K562 (cell line): ENCODE measurements at regions not wholly inside any gene's neighbourhood (a gene's known extent, or its start where the extent isn't known, plus 50 kb on each side); places are given as distances from the start of the nearest gene placed in this dataset.
A peak's percentile ranks its signal among the peaks of the same experiment; 100 is the strongest.

Experiments
- ATAC-seq: fragments of 200-7000 bp; cut with Tn5 transposase; 3 replicates; pipeline ENCODE4 v1.9.1; 2020; ENCODE audit warnings: moderate library complexity
- BruUV-seq: library from RNA; stranded (reverse); fragments of 400-500 nt; replicated peaks from 2 replicates; lab custom pipeline; 2021; lab: Mats Ljungman, UMichigan
- CTCF ChIA-PET: fragments of 300-600 bp; formaldehyde crosslinking; extraction: SDS; loops from one replicate; lab custom pipeline; 2021; ENCODE audit warnings: low intra/inter-chr PET ratio; lab: Yijun Ruan, JAX
- POLR2A ChIA-PET: fragments of 300-600, 350-650 bp; sonication (Branson Sonifier 250); formaldehyde crosslinking; extraction: SDS; loops from one replicate; lab custom pipeline; 2021; ENCODE audit warnings: antibody characterized with exemption, inconsistent platforms; lab: Yijun Ruan, JAX
- DNase-seq, 4 experiments: peaks; one replicate each; pipeline versions ENCODE4 v3.0.0 to v3.0.0-alpha.2; 2011 to 2018; ENCODE audit warnings: low spot score in 3 of 4, mixed read lengths in 3 of 4; ENCODE audit errors: extremely low read depth in 1 of 4
- FAIRE-seq: peaks from 2 replicates; lab custom pipeline; 2011; peaks lifted over from hg19 to GRCh38; lab: Jason Lieb, UNC
- H2AFZ ChIP-seq: 2 replicates; pipeline ENCODE4 v1.6.0; 2011; ENCODE audit warnings: low read depth, low read length, control low read depth, inconsistent platforms
- H3K27ac ChIP-seq: fragments of 200-600 bp; 3 replicates; pipeline ENCODE4 v1.8.0; 2011; ENCODE audit warnings: low read depth, mild to moderate bottlenecking, control low read depth, inconsistent platforms, low read length, moderate library complexity, mixed read lengths; ENCODE audit errors: extremely low read depth
- H3K27me3 ChIP-seq, 2 experiments: fragments of 300-600 bp in 1 of 2; 2 replicates in 1 of 2; 3 replicates in 1 of 2; pipeline versions ENCODE4 v1.6.0 to v1.8.0; 2011; ENCODE audit warnings: inconsistent platforms in 2 of 2, low read length in 2 of 2, mild to moderate bottlenecking in 1 of 2, mixed read lengths in 1 of 2, moderate library complexity in 1 of 2; ENCODE audit not compliant: control insufficient read depth in 2 of 2, insufficient read depth in 2 of 2
- H3K36me3 ChIP-seq: fragments of 300-600 bp; 3 replicates; pipeline ENCODE4 v1.8.0; 2011; ENCODE audit warnings: mild to moderate bottlenecking, low read length, inconsistent platforms; ENCODE audit not compliant: control insufficient read depth, insufficient read depth
- H3K4me1 ChIP-seq, 2 experiments: fragments of 200-600 bp in 1 of 2; replicated peaks in 1 of 2; 2 replicates in 1 of 2; 3 replicates in 1 of 2; pipeline versions ENCODE4 v1.5.1 to v1.8.0; 2011; ENCODE audit warnings: inconsistent platforms in 2 of 2, low read length in 2 of 2, mild to moderate bottlenecking in 1 of 2, mixed read lengths in 1 of 2, moderate library complexity in 1 of 2; ENCODE audit not compliant: control insufficient read depth in 2 of 2, insufficient read depth in 2 of 2
- H3K4me2 ChIP-seq: 2 replicates; pipeline ENCODE4 v1.6.1; 2011; ENCODE audit warnings: low read length, control low read depth, inconsistent platforms, mixed read lengths; ENCODE audit not compliant: insufficient read depth
- H3K4me3 ChIP-seq: fragments of 200-600 bp; sonication (generic), shearing (Covaris generic); 2 replicates; pipeline ENCODE4 v1.5.1; 2016; ENCODE audit warnings: control low read depth, inconsistent platforms
- H3K79me2 ChIP-seq: fragments of 200-600 bp; 3 replicates; pipeline ENCODE4 v1.8.0; 2011; ENCODE audit warnings: low read length, inconsistent platforms; ENCODE audit not compliant: control insufficient read depth, insufficient read depth
- H3K9ac ChIP-seq, 2 experiments: 2 replicates each; pipeline versions ENCODE4 v1.6.0 to v1.6.1; 2011; ENCODE audit warnings: low read depth in 2 of 2, low read length in 2 of 2, control low read depth in 1 of 2, inconsistent platforms in 1 of 2, mild to moderate bottlenecking in 1 of 2, mixed read lengths in 1 of 2; ENCODE audit not compliant: insufficient read depth in 1 of 2
- H3K9me1 ChIP-seq: one replicate; pipeline ENCODE4 v1.6.0; 2011; ENCODE audit warnings: inconsistent platforms, mild to moderate bottlenecking, low read length, moderate library complexity; ENCODE audit not compliant: control insufficient read depth, insufficient read depth
- H3K9me3 ChIP-seq: replicated peaks from 2 replicates; pipeline ENCODE4 v1.5.1; 2011; ENCODE audit warnings: low read depth, low read length, inconsistent platforms; ENCODE audit not compliant: control insufficient read depth, insufficient read depth
- H4K20me1 ChIP-seq: replicated peaks from 2 replicates; pipeline ENCODE4 v1.6.1; 2011; ENCODE audit warnings: low read length, inconsistent platforms, mixed read lengths; ENCODE audit not compliant: control insufficient read depth, insufficient read depth
- GTF2E2 ChIP-seq: fragments of 200-800 bp; sonication (Bioruptor generic); IDR thresholded peaks from 2 replicates; pipeline ENCODE4 v1.6.1; 2016; ENCODE audit warnings: missing genetic modification characterization, missing compliant biosample characterization
- MEF2D ChIP-seq: conservative IDR thresholded peaks from 2 replicates; pipeline ENCODE4 v1.6.1; 2016; ENCODE audit warnings: low read depth, missing genetic modification characterization, missing compliant biosample characterization
- RNF2 ChIP-seq: sonication (generic); IDR thresholded peaks from 2 replicates; pipeline ENCODE4 v1.6.1; 2016
- TFAM ChIP-seq: fragments of 250-450 bp; sonication (Bioruptor Pico); conservative IDR thresholded peaks from 2 replicates; pipeline ENCODE4 v1.5.0; 2021; ENCODE audit warnings: mild to moderate bottlenecking, moderate library complexity
- ZNF12 ChIP-seq: sonication (generic); formaldehyde crosslinking; IDR thresholded peaks from 2 replicates; pipeline ENCODE4 v1.4.0; 2020; ENCODE audit warnings: mild to moderate bottlenecking, missing genetic modification reagents
- WGBS: fragments of 100-300 bp; shearing (Covaris generic); methylation state at CpG from one replicate; pipeline ENCODE4 v1.1.6; 2016; ENCODE audit warnings: low coverage, mixed read lengths; ENCODE audit not compliant: insufficient coverage; ENCODE audit errors: missing lambda C conversion rate; 5-methylcytosine and 5-hydroxymethylcytosine counted together
- in situ Hi-C: fragments of 300-500 bp; cut with MboI; formaldehyde crosslinking; loops from 4 replicates; pipeline ENCODE4 v1.15.0; 2018; ENCODE audit warnings: inconsistent platforms, mixed read lengths
- intact Hi-C: fragments of 100-400 bp; cut with micrococcal nuclease; formaldehyde crosslinking; loops from 2 replicates; pipeline ENCODE4 v1.14.2; 2022

DNA sequence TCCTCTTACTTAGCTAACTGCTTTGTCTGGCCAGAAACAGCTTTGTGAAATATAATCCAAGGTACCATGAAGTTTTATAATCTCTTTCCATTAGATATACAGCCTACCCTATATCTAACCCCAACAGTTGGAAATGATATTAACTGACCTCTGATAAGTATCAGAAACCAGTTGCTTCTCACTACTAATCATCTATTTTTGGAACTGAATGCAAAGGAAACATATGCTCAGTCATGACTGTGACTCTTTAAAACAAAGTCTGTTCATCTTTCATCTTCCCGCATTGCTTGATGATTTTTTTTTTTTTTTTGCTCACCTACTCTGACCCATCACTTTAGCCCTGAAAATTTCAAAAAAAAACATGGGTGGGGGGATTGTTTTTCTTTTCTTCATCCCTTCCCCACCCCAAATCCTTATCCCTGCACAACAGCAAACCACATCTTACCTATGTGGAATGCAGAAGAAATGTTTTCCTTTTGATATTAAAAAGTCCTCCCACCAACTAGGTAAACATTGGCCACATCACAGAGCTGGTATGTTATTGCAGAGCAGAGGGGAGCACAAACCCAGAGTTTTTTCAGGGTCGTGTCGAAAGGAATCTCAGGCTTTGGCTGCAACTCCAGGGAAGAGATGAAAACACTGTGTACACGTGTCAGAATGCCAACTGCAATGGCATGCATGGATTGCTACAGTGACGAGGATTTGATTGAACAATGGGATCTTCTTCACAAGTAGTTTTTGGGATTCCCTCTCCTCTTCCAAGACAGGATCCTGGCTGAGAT is 137.3 kb downstream of the SLC30A10 start:
- Histone ChIP-seq H3K27me3 (peaks cover 2 to 4% of the 10 kb centered on the region in 2 experiments; a peak in 1 of 5 replicates), H3K4me3 (no peak overlapping the region), H2AFZ (no peak overlapping the region), H3K9ac (no peak overlapping the region), H4K20me1 (no peaks in the 10 kb centered on the region), H3K4me2 (no peak overlapping the region), H3K27ac (no peak overlapping the region), H3K9me1 (no peaks in the 10 kb centered on the region), H3K79me2 (no peaks in the 10 kb centered on the region), H3K9me3 (no peaks in the 10 kb centered on the region), H3K4me1 (no peaks in the 10 kb centered on the region; a peak in 1 of 5 replicates), H3K36me3 (no peaks in the 10 kb centered on the region)
- in situ Hi-C loops, result no loop called here
- 0% methylated on average over 5 of the region's 5 CpGs for WGBS
- no TSS peak for BruUV-seq
- FAIRE-seq (no peak), DNase-seq (no peak), ATAC-seq (no peak)
- intact Hi-C loops, result no loop called here
- TF ChIP-seq GTF2E2 (tag) (no peak), RNF2 (no peak), MEF2D (tag) (peak; percentile 59; the same call in 1 of the 2 replicates)
- CTCF ChIA-PET, result no interaction called here
- POLR2A ChIA-PET, result no interaction called here

DNA sequence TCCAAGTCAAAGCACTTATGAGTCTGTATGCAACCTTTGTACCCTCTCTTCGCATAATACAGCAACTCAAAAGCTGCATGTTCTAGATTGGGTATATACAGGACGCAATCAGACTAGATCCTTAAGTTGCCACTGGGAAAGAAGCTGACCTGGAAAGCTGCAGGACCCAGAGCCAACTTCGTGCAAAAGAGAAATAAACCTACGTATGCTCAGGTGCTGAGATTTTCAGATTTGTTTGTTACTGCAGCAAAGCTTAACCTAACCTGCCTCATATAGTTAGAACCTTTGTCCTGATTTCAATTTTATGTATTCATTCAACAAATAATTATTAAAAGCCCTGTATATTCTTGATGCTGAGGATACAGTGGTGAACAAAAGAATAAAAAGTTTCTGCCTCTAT is 139.7 kb downstream of the SLC30A10 start:
- in situ Hi-C loops, result no loop called here
- Histone ChIP-seq H3K27ac (no peak overlapping the region), H3K9me1 (no peaks in the 10 kb centered on the region), H3K36me3 (no peaks in the 10 kb centered on the region), H2AFZ (no peak overlapping the region), H3K4me1 (no peaks in the 10 kb centered on the region), H3K4me2 (no peak overlapping the region)
- ATAC-seq, result no peak
- no TSS peak for BruUV-seq
- TF ChIP-seq ZNF12, result peak; percentile 80; the same call in 1 of the 2 replicates
- TF ChIP-seq TFAM (CRISPR knock-in tag), result no peak
- TF ChIP-seq, all 486 proteins: peak for 1
- Histone ChIP-seq H4K20me1 (no peaks in the 10 kb centered on the region), H3K79me2 (no peaks in the 10 kb centered on the region), H3K4me3 (no peak overlapping the region), H3K9me3 (no peaks in the 10 kb centered on the region), H3K9ac (no peak overlapping the region), H3K27me3 (0 out of 5 replicates have a peak, but pooled peaks cover 0 to 2% of the 10 kb centered on the region in 2 experiments)
- FAIRE-seq, result no peak
- 0% methylated on average over 4 of the region's 4 CpGs for WGBS
- ChIA-PET POLR2A (interaction anchor here (0.6 to 1.5 kb wide), 3 partner anchors 9 to 1546 kb away, joined by 3 to 5 read pairs (median 3); no protein-coding TSS in a partner anchor), CTCF (no interaction called here)
- intact Hi-C loops, result no loop called here
- no peak for DNase-seq
